ENCODE measurements at regions not wholly inside any gene's neighbourhood (a gene's known extent, or its start where the extent isn't known, plus 50 kb on each side); places are given as distances from the start of the nearest gene placed in this dataset.

GRCh38 chr7:12788171-12788570 lies 100.7 kb downstream of the ARL4A start:
- no peak for TF ChIP-seq YY1 (IDR thresholded peaks at IDR 0.05; ENCODE audit: low read depth)
- no peak for TF ChIP-seq MAX (IDR thresholded peaks at IDR 0.05)
- no peak for TF ChIP-seq REST (IDR thresholded peaks at IDR 0.05; ENCODE audit: low read depth)
- no peak for TF ChIP-seq EP300 (IDR thresholded peaks at IDR 0.05; ENCODE audit: borderline replicate concordance)
- no peak for TF ChIP-seq CEBPB (IDR thresholded peaks at IDR 0.05)
- no peak for TF ChIP-seq ZBTB7A (IDR thresholded peaks at IDR 0.05; ENCODE audit: low read depth)
- TF ChIP-seq CREB1 (IDR thresholded peaks at IDR 0.05; ENCODE audit: low read depth), result no peak
- no peak for TF ChIP-seq FOXM1 (IDR thresholded peaks at IDR 0.05; ENCODE audit: borderline replicate concordance, low read depth)
- no peak for TF ChIP-seq EGR1 (IDR thresholded peaks at IDR 0.05)
- no peak for TF ChIP-seq RAD21 (IDR thresholded peaks at IDR 0.05; ENCODE audit: low read depth)
